ENCODE measurements at regions not wholly inside any gene's neighbourhood (a gene's known extent, or its start where the extent isn't known, plus 50 kb on each side); places are given as distances from the start of the nearest gene placed in this dataset.

DNA sequence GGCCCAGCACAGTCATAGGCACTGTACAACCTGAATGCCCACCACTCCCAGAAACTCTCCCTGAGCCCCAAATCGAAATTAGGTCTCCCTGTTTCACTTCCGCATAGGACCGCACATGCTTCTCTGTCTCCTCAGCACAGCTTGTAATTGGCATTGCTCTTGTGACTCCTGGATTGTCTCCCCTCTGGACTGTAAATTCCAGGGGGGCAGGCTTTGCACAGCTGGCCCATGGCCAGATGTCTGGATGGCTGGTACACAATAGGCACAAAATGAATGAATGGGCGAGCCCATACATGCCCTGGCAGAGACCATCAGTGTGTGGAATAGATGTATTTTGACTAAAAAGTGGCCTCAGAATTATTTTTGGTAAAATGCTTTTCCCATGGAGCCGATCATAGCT is 63.3 kb upstream of the PHF21B start:
- no peak for TF ChIP-seq POLR2AphosphoS5 (IDR thresholded peaks at IDR 0.05)
- no peak for TF ChIP-seq CTCF (IDR thresholded peaks at IDR 0.05)
- no peak for TF ChIP-seq EP300 (IDR thresholded peaks at IDR 0.05)
- TF ChIP-seq POLR2A (IDR thresholded peaks at IDR 0.05) = no peak

Data from sigmoid colon (tissue), 4 donors.